GF-D8 (cell line): ENCODE measurements at regions not wholly inside any gene's neighbourhood (a gene's known extent, or its start where the extent isn't known, plus 50 kb on each side); places are given as distances from the start of the nearest gene placed in this dataset.
"Not testable (repeated sequence)": the region's sequence is repeated elsewhere in the genome, so short reads cannot be mapped to it uniquely, and the experiment has no call there.

Experiments used
- DNase-seq: peaks from one replicate; lab custom pipeline; 2025; lab: John Stamatoyannopoulos, UW

GRCh38 chrY:3368459-3368858 is 210.4 kb upstream of the TGIF2LY start:
- not testable (repeated sequence) for DNase-seq

- not testable (repeated sequence) for DNase-seq
Measured at GRCh38 chrY:3391508-3391907, 187.4 kb upstream of the TGIF2LY start.

- peak; percentile 4 for DNase-seq
Measured at GRCh38 chrY:3404241-3404640, 174.6 kb upstream of the TGIF2LY start.

- DNase-seq: not testable (repeated sequence)
Measured at GRCh38 chrY:3405585-3405984, 173.3 kb upstream of the TGIF2LY start.

- not testable (repeated sequence) for DNase-seq
Measured at GRCh38 chrY:3406896-3407452, 171.9 kb upstream of the TGIF2LY start.

- DNase-seq: not testable (repeated sequence)
Measured at GRCh38 chrY:3410322-3410892, 168.5 kb upstream of the TGIF2LY start.
